ENCODE measurements at regions not wholly inside any gene's neighbourhood (a gene's known extent, or its start where the extent isn't known, plus 50 kb on each side); places are given as distances from the start of the nearest gene placed in this dataset.

DNA sequence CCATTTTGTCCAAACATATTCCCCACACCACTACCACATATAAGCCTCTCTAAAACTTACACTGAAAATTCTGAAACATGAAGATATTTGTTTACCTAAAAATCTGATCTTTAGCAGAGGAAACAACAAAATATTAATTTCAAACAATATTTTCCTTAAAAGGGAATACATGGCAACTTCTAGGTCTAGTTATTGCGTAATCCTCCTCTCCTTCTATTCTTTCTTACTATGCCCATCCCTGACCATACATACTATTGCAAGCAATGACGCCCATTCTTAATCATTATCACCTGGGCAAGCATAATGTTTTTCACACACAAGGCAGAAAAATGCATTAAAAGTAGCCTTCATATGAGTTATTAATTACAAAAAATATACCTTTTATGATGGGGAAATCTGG is 372.6 kb downstream of the ZEB2 start:
- TF ChIP-seq, protein P1, sequence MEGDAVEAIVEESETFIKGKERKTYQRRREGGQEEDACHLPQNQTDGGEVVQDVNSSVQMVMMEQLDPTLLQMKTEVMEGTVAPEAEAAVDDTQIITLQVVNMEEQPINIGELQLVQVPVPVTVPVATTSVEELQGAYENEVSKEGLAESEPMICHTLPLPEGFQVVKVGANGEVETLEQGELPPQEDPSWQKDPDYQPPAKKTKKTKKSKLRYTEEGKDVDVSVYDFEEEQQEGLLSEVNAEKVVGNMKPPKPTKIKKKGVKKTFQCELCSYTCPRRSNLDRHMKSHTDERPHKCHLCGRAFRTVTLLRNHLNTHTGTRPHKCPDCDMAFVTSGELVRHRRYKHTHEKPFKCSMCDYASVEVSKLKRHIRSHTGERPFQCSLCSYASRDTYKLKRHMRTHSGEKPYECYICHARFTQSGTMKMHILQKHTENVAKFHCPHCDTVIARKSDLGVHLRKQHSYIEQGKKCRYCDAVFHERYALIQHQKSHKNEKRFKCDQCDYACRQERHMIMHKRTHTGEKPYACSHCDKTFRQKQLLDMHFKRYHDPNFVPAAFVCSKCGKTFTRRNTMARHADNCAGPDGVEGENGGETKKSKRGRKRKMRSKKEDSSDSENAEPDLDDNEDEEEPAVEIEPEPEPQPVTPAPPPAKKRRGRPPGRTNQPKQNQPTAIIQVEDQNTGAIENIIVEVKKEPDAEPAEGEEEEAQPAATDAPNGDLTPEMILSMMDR (IDR thresholded peaks at IDR 0.05; ENCODE audit: low read depth, low read length): no peak
- TF ChIP-seq POLR2A (IDR thresholded peaks at IDR 0.05; ENCODE audit: extremely low read depth, insufficient read length) (no peak), MYC (IDR thresholded peaks at IDR 0.05; ENCODE audit: low read depth, low read length) (no peak)
